Naive thymus-derived CD4-positive, alpha-beta T cell (primary cell): ENCODE measurements at regions not wholly inside any gene's neighbourhood (a gene's known extent, or its start where the extent isn't known, plus 50 kb on each side); places are given as distances from the start of the nearest gene placed in this dataset.
"Not testable (repeated sequence)": the region's sequence is repeated elsewhere in the genome, so short reads cannot be mapped to it uniquely, and the experiment has no call there.

Source experiments
- ATAC-seq: fragments of 150-1000 bp; cut with Tn5 transposase; 2 replicates; pipeline ENCODE4 v1.10.0; 2021; ENCODE audit warnings: mild to moderate bottlenecking, moderate library complexity
- CTCF ChIA-PET: fragments of 350-600 bp; sonication (Branson Sonifier 250); formaldehyde crosslinking; loops from one replicate; lab custom pipeline; 2021; ENCODE audit warnings: antibody characterized with exemption; lab: Charles Lee
- POLR2A ChIA-PET: fragments of 350-600 bp; sonication (Branson Sonifier 250); formaldehyde crosslinking; loops from one replicate; lab custom pipeline; 2021; ENCODE audit warnings: antibody characterized with exemption, inconsistent platforms; lab: Charles Lee
- DNase-seq, 9 donors: peaks; one replicate each; pipeline versions ENCODE4 v3.0.0 to v3.0.0-alpha.2; 2020 to 2022; ENCODE audit warnings: mixed read lengths in 1 of 9
- H3K27ac ChIP-seq: one replicate; pipeline ENCODE4 v1.7.0; 2013; ENCODE audit warnings: mild to moderate bottlenecking, low read depth, low read length, moderate library complexity
- H3K27me3 ChIP-seq, 2 donors: one replicate each; pipeline ENCODE4 v1.7.0; 2013; ENCODE audit warnings: low read length in 2 of 2, mild to moderate bottlenecking in 2 of 2, moderate library complexity in 2 of 2; ENCODE audit not compliant: control insufficient read depth in 2 of 2, insufficient read depth in 2 of 2
- H3K36me3 ChIP-seq, 3 experiments: 1 replicate in 2 of 3; 2 replicates in 1 of 3; pipeline ENCODE4 v1.7.0; 2013; ENCODE audit warnings: low read length in 3 of 3, mild to moderate bottlenecking in 3 of 3, moderate library complexity in 1 of 3; ENCODE audit not compliant: insufficient read depth in 3 of 3, control insufficient read depth in 2 of 3
- H3K4me1 ChIP-seq, 2 donors: one replicate each; pipeline ENCODE4 v1.7.0; 2013; ENCODE audit warnings: low read length in 2 of 2, mild to moderate bottlenecking in 2 of 2, moderate library complexity in 1 of 2; ENCODE audit not compliant: control insufficient read depth in 2 of 2, insufficient read depth in 2 of 2
- H3K4me3 ChIP-seq: 2 replicates; pipeline ENCODE4 v1.7.0; 2013; ENCODE audit warnings: mild to moderate bottlenecking, low read length
- H3K9me3 ChIP-seq, 3 experiments: 1 replicate in 2 of 3; 2 replicates in 1 of 3; pipeline ENCODE4 v1.7.0; 2013; ENCODE audit warnings: low read length in 3 of 3; ENCODE audit not compliant: control insufficient read depth in 2 of 3
- H3K27ac Mint-ChIP-seq, 9 donors: one replicate each; pipeline ENCODE4 v1.8.0; 2020 to 2022; ENCODE audit warnings: mixed read lengths in 9 of 9, mild to moderate bottlenecking in 8 of 9, moderate library complexity in 5 of 9, inconsistent platforms in 2 of 9
- H3K27me3 Mint-ChIP-seq, 5 donors: one replicate each; pipeline ENCODE4 v1.8.0; 2021 to 2022; ENCODE audit warnings: mixed read lengths in 5 of 5, mild to moderate bottlenecking in 1 of 5
- H3K36me3 Mint-ChIP-seq, 5 donors: one replicate each; pipeline ENCODE4 v1.8.0; 2020 to 2022; ENCODE audit warnings: mixed read lengths in 5 of 5, mild to moderate bottlenecking in 3 of 5, inconsistent platforms in 1 of 5
- H3K4me1 Mint-ChIP-seq, 7 donors: one replicate each; pipeline ENCODE4 v1.8.0; 2020 to 2022; ENCODE audit warnings: mixed read lengths in 7 of 7, mild to moderate bottlenecking in 3 of 7, inconsistent platforms in 1 of 7
- H3K4me3 Mint-ChIP-seq, 10 donors: one replicate each; pipeline ENCODE4 v1.8.0; 2020 to 2022; ENCODE audit warnings: mild to moderate bottlenecking in 10 of 10, mixed read lengths in 10 of 10, moderate library complexity in 6 of 10, inconsistent platforms in 2 of 10
- H3K9me3 Mint-ChIP-seq, 11 donors: one replicate each; pipeline ENCODE4 v1.8.0; 2020 to 2022; ENCODE audit warnings: mixed read lengths in 11 of 11, mild to moderate bottlenecking in 4 of 11, inconsistent platforms in 1 of 11, moderate library complexity in 1 of 11
- intact Hi-C, 2 donors: fragments of 100-400 bp; cut with micrococcal nuclease; formaldehyde crosslinking; loops; one replicate each; pipeline ENCODE4 v1.15.1; 2023

DNA sequence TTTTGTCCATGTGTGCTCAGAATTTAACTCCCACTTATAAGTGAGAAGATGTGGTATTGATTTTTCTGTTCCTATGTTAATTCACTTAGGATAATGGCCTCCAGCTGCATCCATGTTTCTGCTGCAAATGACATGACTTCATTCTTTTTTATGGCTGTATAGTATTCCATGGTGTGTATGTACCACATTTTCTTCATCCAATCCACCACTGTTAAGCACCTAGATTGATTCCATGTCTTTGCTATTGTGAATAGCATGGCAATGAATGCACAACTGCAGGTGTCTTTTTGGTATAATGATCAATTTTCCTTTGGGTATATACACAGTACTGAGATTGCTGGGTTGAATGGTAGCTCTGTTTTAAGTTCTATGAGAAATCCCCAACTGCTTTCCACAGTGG is 657.7 kb downstream of the ETNK1 start:
- Mint-ChIP-seq H3K9me3 (peaks cover 1 to 18% (median 11%) of the 10 kb centered on the region in 11 donors), H3K36me3 (no peaks in the 10 kb centered on the region), H3K4me3 (no peak overlapping the region), H3K4me1 (no peaks in the 10 kb centered on the region), H3K27ac (no peak overlapping the region), H3K27me3 (no peaks in the 10 kb centered on the region)
- Histone ChIP-seq H3K4me1 (no peaks in the 10 kb centered on the region), H3K27me3 (no peaks in the 10 kb centered on the region), H3K27ac (no peak overlapping the region), H3K4me3 (no peak overlapping the region), H3K36me3 (no peaks in the 10 kb centered on the region), H3K9me3 (no peaks in the 10 kb centered on the region)
- intact Hi-C loops = no loop called here
- ChIA-PET CTCF (no interaction called here), POLR2A (no interaction called here)
- ATAC-seq (no peak), DNase-seq (no peak)

DNA sequence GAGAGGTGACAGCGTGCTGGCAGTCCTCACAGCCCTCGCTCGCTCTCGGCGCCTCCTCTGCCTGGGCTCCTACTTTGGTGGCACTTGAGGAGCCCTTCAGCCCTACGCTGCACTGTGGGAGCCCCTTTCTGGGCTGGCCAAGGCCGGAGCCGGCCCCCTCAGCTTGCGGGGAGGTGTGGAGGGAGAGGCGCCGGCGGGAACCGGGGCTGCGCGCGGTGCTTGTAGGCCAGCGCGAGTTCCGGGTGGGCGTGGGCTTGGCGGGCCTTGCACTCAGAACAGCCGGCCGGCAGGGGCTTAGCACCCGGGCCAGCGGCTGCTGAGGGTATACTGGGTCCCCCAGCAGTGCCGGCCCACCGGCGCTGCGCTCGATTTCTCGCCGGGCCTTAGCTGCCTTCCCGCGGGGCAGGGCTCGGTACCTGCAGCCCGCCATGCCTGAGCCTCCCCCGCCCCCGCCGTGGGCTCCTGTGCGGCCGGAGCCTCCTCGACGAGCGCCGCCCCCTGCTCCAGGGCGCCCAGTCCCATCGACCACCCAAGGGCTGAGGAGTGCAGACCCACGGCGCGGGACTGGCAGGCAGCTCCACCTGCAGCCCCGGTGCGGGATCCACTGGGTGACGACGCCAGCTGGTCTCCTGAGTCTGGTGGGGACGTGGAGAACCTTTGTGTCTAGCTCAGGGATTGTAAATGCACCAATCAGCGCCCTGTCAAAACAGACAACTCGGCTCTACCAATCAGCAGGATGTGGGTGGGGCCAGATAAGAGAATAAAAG is 661.0 kb downstream of the ETNK1 start:
- H3K27me3 ChIP-seq, ATAC-seq, POLR2A ChIA-PET, H3K36me3 ChIP-seq, H3K27ac ChIP-seq, CTCF ChIA-PET, H3K9me3 ChIP-seq, H3K27me3 Mint-ChIP-seq, H3K4me3 ChIP-seq, H3K27ac Mint-ChIP-seq, intact Hi-C loops, H3K4me1 Mint-ChIP-seq, H3K4me3 Mint-ChIP-seq, H3K4me1 ChIP-seq, H3K36me3 Mint-ChIP-seq, DNase-seq: not testable (repeated sequence)
- H3K9me3 Mint-ChIP-seq = peaks cover 1 to 18% (median 11%) of the 10 kb centered on the region in 11 donors

GRCh38 chr12:23290627-23291330 is 658.7 kb downstream of the SOX5 start:
- POLR2A ChIA-PET = no interaction called here
- Histone ChIP-seq H3K36me3 (no peaks in the 10 kb centered on the region), H3K27ac (no peak overlapping the region), H3K4me3 (no peak overlapping the region), H3K27me3 (no peaks in the 10 kb centered on the region), H3K9me3 (no peaks in the 10 kb centered on the region), H3K4me1 (no peaks in the 10 kb centered on the region)
- H3K4me3 Mint-ChIP-seq = no peak overlapping the region
- H3K9me3 Mint-ChIP-seq = peaks cover 0 to 6% (median 0%) of the 10 kb centered on the region in 11 donors
- H3K4me1 Mint-ChIP-seq = no peaks in the 10 kb centered on the region
- ATAC-seq (no peak), DNase-seq (no peak)
- no peaks in the 10 kb centered on the region for H3K36me3 Mint-ChIP-seq
- intact Hi-C loops = no loop called here
- no peaks in the 10 kb centered on the region for H3K27me3 Mint-ChIP-seq
- H3K27ac Mint-ChIP-seq = no peak overlapping the region
- CTCF ChIA-PET = no interaction called here

DNA sequence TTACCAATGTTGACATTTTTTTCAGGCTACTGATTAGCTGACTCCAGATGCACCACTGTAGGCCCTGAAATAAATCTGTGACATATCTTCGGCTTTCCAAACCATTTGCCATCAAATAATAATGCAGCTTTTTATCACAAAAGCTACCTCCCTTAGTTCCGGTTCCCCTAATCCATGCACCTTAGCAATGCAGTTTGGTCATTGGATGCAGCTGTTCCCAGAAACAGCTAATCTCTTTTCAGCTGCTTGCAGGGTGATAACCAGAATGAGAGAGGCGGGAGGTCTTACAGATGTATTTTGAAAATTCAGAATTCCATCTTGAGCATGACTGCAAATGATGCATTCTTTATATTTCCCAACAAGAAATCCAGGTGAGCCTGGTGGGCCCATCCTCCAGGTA is 646.2 kb downstream of the SOX5 start:
- POLR2A ChIA-PET = no interaction called here
- Histone ChIP-seq H3K4me1 (no peaks in the 10 kb centered on the region), H3K27me3 (no peaks in the 10 kb centered on the region), H3K9me3 (no peaks in the 10 kb centered on the region), H3K36me3 (no peaks in the 10 kb centered on the region), H3K27ac (no peak overlapping the region), H3K4me3 (no peak overlapping the region)
- intact Hi-C loops = no loop called here
- no peak for DNase-seq
- ATAC-seq = no peak
- H3K27ac Mint-ChIP-seq = peak overlapping the region in 1 of 9 donors; percentile 53
- H3K9me3 Mint-ChIP-seq = peaks cover 0 to 14% (median 5%) of the 10 kb centered on the region in 11 donors
- no peak overlapping the region for H3K4me3 Mint-ChIP-seq
- no peaks in the 10 kb centered on the region for H3K36me3 Mint-ChIP-seq
- no peaks in the 10 kb centered on the region for H3K4me1 Mint-ChIP-seq
- no peaks in the 10 kb centered on the region for H3K27me3 Mint-ChIP-seq
- CTCF ChIA-PET = no interaction called here

DNA sequence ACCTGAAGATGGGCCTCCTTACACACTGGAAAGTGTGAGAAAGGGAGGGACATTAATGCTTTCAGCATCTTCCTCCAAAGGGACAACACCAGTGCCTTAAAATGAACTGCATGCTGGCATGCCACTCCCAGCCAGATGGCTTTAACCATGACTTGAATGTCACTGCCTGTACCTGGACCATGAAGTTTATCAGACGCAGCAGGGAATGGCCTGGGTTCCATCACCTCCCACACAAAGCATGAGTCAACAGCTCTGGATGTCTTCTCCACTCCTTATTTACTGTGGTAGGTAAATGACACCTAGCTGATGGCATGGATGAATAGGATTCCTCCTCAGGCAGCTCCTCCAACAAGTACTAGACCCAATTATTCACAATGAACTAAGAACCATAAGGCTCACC is 645.6 kb downstream of the SOX5 start:
- Histone ChIP-seq H3K4me1 (no peaks in the 10 kb centered on the region), H3K27ac (no peak overlapping the region), H3K9me3 (no peaks in the 10 kb centered on the region), H3K4me3 (no peak overlapping the region), H3K27me3 (no peaks in the 10 kb centered on the region), H3K36me3 (no peaks in the 10 kb centered on the region)
- Mint-ChIP-seq H3K36me3 (no peaks in the 10 kb centered on the region), H3K4me3 (no peak overlapping the region), H3K9me3 (peaks cover 0 to 16% (median 5%) of the 10 kb centered on the region in 11 donors), H3K27me3 (no peaks in the 10 kb centered on the region), H3K27ac (no peak overlapping the region), H3K4me1 (no peaks in the 10 kb centered on the region)
- no peak for DNase-seq
- no peak for ATAC-seq
- intact Hi-C loops = no loop called here
- CTCF ChIA-PET = no interaction called here
- POLR2A ChIA-PET = no interaction called here

- ChIA-PET CTCF (no interaction called here), POLR2A (no interaction called here)
- Mint-ChIP-seq H3K27ac (no peak overlapping the region), H3K27me3 (no peaks in the 10 kb centered on the region), H3K4me1 (no peaks in the 10 kb centered on the region), H3K36me3 (no peaks in the 10 kb centered on the region), H3K9me3 (peaks cover 0 to 16% (median 2%) of the 10 kb centered on the region in 11 donors), H3K4me3 (no peak overlapping the region)
- no peaks in the 10 kb centered on the region for H3K36me3 ChIP-seq
- no peak overlapping the region for H3K4me3 ChIP-seq
- no peak for DNase-seq
- ATAC-seq = no peak
- intact Hi-C loops = no loop called here
- H3K4me1 ChIP-seq = no peaks in the 10 kb centered on the region
- H3K9me3 ChIP-seq = no peaks in the 10 kb centered on the region
- H3K27ac ChIP-seq = no peak overlapping the region
- no peaks in the 10 kb centered on the region for H3K27me3 ChIP-seq
These were observed 615.5 kb downstream of the SOX5 start for GRCh38 chr12:23333938-23334337.

DNA sequence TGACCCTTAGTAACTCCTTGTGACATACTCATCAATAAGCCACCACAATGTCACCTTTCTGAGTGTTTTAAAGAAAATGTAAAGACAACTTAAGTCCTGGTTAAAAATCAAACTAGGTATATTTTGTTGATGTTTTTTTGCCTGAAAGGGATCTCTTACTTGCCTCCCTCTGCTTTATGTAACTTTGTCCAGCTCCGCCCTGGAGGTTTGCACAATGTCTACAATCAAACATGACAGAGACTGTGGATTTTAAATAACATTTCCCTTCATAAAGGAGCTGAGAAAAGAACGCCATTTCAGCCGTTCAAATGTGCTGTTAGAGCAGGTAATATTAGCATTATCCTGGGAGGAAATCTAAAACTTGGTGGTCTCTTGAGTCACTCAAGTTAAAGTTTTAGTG is 613.9 kb downstream of the SOX5 start:
- no peaks in the 10 kb centered on the region for H3K4me1 Mint-ChIP-seq
- H3K27me3 ChIP-seq = no peaks in the 10 kb centered on the region
- POLR2A ChIA-PET = no interaction called here
- H3K4me3 ChIP-seq = no peak overlapping the region
- DNase-seq = no peak
- peaks cover 0 to 22% (median 3%) of the 10 kb centered on the region in 11 donors for H3K9me3 Mint-ChIP-seq
- no peaks in the 10 kb centered on the region for H3K36me3 Mint-ChIP-seq
- no peak for ATAC-seq
- H3K27ac ChIP-seq = no peak overlapping the region
- intact Hi-C loops = no loop called here
- H3K27me3 Mint-ChIP-seq = no peaks in the 10 kb centered on the region
- H3K36me3 ChIP-seq = no peaks in the 10 kb centered on the region
- no peaks in the 10 kb centered on the region for H3K9me3 ChIP-seq
- no peaks in the 10 kb centered on the region for H3K4me1 ChIP-seq
- CTCF ChIA-PET = no interaction called here
- H3K4me3 Mint-ChIP-seq = no peak overlapping the region
- H3K27ac Mint-ChIP-seq = no peak overlapping the region
